ENCODE measurements at regions not wholly inside any gene's neighbourhood (a gene's known extent, or its start where the extent isn't known, plus 50 kb on each side); places are given as distances from the start of the nearest gene placed in this dataset.

DNA sequence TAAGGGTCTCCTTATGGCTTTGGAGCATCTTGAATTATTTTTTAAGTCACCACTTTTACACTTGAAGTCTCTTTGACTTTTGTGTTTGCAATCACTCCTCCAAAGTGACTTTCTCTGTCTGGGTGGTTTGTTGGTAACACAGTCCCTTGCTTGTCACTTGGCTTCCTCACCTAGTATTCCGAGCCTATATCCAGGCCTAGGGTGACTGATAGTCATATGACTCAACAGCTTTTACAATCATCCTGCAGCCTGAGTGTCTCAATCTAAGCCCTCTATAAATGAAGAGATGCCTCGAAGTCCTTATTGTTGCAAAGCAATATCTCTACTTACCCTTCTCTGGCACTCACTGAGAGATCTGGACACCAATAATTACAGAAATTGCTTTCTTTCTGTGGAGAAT lies 53.9 kb upstream of the SETBP1 start:
- intact Hi-C loops (cut with DNase I; ENCODE audit: low total_unique reads) (no loop called here), in situ Hi-C loops (cut with MboI; ENCODE audit: low sequenced_read_pairs in 4 of 4) (no loop called here)
- Histone ChIP-seq H3K4me3 (no peak overlapping the region), H3K27me3 (no peaks in the 10 kb centered on the region), H3K36me3 (no peaks in the 10 kb centered on the region), H3K4me1 (no peaks in the 10 kb centered on the region), H3K9me3 (no peaks in the 10 kb centered on the region), H3K27ac (no peak overlapping the region)
- TF ChIP-seq POLR2A (IDR thresholded peaks at IDR 0.05), result no peak
- TF ChIP-seq, protein P1, sequence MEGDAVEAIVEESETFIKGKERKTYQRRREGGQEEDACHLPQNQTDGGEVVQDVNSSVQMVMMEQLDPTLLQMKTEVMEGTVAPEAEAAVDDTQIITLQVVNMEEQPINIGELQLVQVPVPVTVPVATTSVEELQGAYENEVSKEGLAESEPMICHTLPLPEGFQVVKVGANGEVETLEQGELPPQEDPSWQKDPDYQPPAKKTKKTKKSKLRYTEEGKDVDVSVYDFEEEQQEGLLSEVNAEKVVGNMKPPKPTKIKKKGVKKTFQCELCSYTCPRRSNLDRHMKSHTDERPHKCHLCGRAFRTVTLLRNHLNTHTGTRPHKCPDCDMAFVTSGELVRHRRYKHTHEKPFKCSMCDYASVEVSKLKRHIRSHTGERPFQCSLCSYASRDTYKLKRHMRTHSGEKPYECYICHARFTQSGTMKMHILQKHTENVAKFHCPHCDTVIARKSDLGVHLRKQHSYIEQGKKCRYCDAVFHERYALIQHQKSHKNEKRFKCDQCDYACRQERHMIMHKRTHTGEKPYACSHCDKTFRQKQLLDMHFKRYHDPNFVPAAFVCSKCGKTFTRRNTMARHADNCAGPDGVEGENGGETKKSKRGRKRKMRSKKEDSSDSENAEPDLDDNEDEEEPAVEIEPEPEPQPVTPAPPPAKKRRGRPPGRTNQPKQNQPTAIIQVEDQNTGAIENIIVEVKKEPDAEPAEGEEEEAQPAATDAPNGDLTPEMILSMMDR (IDR thresholded peaks at IDR 0.05 in 4 of 5, conservative IDR thresholded peaks at IDR 0.05 in 1 of 5), result no peak
- ATAC-seq (no peak), DNase-seq (no peak)

- no peak for DNase-seq
- Histone ChIP-seq H3K4me3 (no peak overlapping the region), H3K27me3 (no peaks in the 10 kb centered on the region), H3K4me1 (no peaks in the 10 kb centered on the region), H3K9me3 (no peaks in the 10 kb centered on the region), H3K27ac (no peak overlapping the region), H3K36me3 (no peaks in the 10 kb centered on the region)
- intact Hi-C loops (cut with DNase I; ENCODE audit: low total_unique reads), result no loop called here
- TF ChIP-seq, protein P1 (IDR thresholded peaks at IDR 0.05 in 4 of 5, conservative IDR thresholded peaks at IDR 0.05 in 1 of 5), result no peak
- no peak for TF ChIP-seq POLR2A (IDR thresholded peaks at IDR 0.05)
- no peak for ATAC-seq
- in situ Hi-C loops (cut with MboI; ENCODE audit: low sequenced_read_pairs in 4 of 4), result no loop called here
Observed at GRCh38 chr18:44627280-44627679, 53.4 kb upstream of the SETBP1 start.

GRCh38 chr18:44629406-44629805 lies 51.3 kb upstream of the SETBP1 start:
- ATAC-seq, result no peak
- no peak for DNase-seq
- no peak for TF ChIP-seq POLR2A (IDR thresholded peaks at IDR 0.05)
- TF ChIP-seq, protein P1 (IDR thresholded peaks at IDR 0.05 in 4 of 5, conservative IDR thresholded peaks at IDR 0.05 in 1 of 5), result no peak
- Histone ChIP-seq H3K9me3 (no peaks in the 10 kb centered on the region), H3K4me3 (no peak overlapping the region), H3K36me3 (no peaks in the 10 kb centered on the region), H3K4me1 (no peaks in the 10 kb centered on the region), H3K27me3 (no peaks in the 10 kb centered on the region), H3K27ac (no peak overlapping the region)
- in situ Hi-C loops (cut with MboI; ENCODE audit: low sequenced_read_pairs in 4 of 4), result no loop called here
- intact Hi-C loops (cut with DNase I; ENCODE audit: low total_unique reads), result no loop called here

DNA sequence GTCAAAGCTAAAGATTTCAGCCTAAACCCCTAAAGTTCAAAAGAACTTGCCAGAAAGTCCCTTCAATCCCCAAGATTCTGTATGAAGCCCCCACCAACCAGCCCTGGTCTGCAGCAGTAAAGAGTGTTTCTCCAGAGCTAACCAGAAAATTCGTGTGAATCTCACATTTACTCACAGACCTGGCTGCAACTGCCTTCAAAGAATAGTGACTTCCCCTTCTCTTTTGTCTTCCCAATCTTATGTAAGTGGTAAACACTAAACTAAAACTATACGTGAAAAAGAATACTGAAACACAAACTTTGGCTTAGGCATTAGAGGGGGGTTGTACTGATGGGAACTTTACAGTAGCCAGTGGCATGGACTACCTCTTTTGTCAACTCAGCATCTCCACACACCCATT lies 50.6 kb upstream of the SETBP1 start:
- Histone ChIP-seq H3K9me3 (no peaks in the 10 kb centered on the region), H3K27ac (no peak overlapping the region), H3K4me3 (no peak overlapping the region), H3K36me3 (no peaks in the 10 kb centered on the region), H3K4me1 (no peaks in the 10 kb centered on the region), H3K27me3 (no peaks in the 10 kb centered on the region)
- TF ChIP-seq POLR2A (IDR thresholded peaks at IDR 0.05), result no peak
- TF ChIP-seq, protein P1 (IDR thresholded peaks at IDR 0.05 in 4 of 5, conservative IDR thresholded peaks at IDR 0.05 in 1 of 5), result no peak
- DNase-seq (no peak), ATAC-seq (no peak)
- intact Hi-C loops (cut with DNase I; ENCODE audit: low total_unique reads), result no loop called here
- in situ Hi-C loops (cut with MboI; ENCODE audit: low sequenced_read_pairs in 4 of 4), result no loop called here
